ENCODE measurements at regions not wholly inside any gene's neighbourhood (a gene's known extent, or its start where the extent isn't known, plus 50 kb on each side); places are given as distances from the start of the nearest gene placed in this dataset.
"Not testable (repeated sequence)": the region's sequence is repeated elsewhere in the genome, so short reads cannot be mapped to it uniquely, and the experiment has no call there.

DNA sequence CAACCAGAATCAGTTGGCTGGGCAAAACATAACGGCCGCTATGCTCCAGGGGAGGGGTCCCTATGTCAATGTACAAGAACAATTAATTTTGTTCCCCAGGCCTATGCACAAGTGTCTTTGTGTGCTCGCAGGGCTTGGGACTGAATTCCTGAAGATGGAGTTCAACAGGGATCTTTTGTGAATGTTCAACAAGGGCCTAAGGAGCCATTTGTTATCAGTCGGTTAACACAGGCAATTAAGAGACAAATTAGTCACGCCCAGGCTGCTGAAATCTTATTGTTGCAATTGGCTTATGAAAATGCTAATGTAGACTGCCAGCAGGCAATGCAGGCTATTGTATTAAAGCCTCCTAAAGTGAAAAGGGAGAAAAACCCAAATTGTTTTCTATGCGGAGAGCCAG, 117.5 kb downstream of the ZNF429 start:
- no peak for FAIRE-seq

DNA sequence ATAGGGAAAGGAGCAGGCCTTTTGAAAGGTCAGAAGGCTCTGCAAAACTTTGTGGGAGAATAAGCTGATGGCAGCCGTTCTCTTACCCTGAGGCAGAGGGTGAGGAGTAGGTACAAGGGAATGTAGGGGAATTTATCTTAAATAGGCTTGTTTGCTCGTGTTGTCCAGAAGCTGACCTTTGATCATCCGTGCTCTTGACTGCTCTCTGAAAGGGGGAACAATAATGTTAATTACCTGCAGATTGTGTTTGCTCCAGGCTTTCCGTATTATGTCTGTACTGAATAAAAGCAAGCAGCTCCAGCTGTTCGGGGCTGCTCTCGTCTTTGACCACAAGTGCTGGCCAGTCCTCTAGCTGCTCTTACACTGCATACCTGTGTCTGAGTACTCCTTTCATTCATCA, 116.3 kb downstream of the ZNF429 start:
- TF ChIP-seq, protein P1, sequence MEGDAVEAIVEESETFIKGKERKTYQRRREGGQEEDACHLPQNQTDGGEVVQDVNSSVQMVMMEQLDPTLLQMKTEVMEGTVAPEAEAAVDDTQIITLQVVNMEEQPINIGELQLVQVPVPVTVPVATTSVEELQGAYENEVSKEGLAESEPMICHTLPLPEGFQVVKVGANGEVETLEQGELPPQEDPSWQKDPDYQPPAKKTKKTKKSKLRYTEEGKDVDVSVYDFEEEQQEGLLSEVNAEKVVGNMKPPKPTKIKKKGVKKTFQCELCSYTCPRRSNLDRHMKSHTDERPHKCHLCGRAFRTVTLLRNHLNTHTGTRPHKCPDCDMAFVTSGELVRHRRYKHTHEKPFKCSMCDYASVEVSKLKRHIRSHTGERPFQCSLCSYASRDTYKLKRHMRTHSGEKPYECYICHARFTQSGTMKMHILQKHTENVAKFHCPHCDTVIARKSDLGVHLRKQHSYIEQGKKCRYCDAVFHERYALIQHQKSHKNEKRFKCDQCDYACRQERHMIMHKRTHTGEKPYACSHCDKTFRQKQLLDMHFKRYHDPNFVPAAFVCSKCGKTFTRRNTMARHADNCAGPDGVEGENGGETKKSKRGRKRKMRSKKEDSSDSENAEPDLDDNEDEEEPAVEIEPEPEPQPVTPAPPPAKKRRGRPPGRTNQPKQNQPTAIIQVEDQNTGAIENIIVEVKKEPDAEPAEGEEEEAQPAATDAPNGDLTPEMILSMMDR (IDR thresholded peaks at IDR 0.05; ENCODE audit: insufficient read depth, low read length, severe bottlenecking): no peak
- Histone ChIP-seq H3K4me3 (ENCODE audit: low read depth, low read length) (no peak overlapping the region), H3K27me3 (ENCODE audit: control insufficient read depth, insufficient read depth, low read length) (no peaks in the 10 kb centered on the region), H3K36me3 (ENCODE audit: control insufficient read depth, insufficient read depth, low read length) (no peaks in the 10 kb centered on the region)
- DNase-seq (ENCODE audit: low read depth): no peak
- no peak for FAIRE-seq

More for the DNA sequence above, 117.5 kb downstream of the ZNF429 start:
- Histone ChIP-seq H3K4me3 (ENCODE audit: low read depth, low read length) (no peak overlapping the region), H3K27me3 (ENCODE audit: control insufficient read depth, insufficient read depth, low read length) (no peaks in the 10 kb centered on the region), H3K36me3 (ENCODE audit: control insufficient read depth, insufficient read depth, low read length) (no peaks in the 10 kb centered on the region)
- DNase-seq (ENCODE audit: low read depth): no peak
- TF ChIP-seq, protein P1 (IDR thresholded peaks at IDR 0.05; ENCODE audit: insufficient read depth, low read length, severe bottlenecking): no peak

DNA sequence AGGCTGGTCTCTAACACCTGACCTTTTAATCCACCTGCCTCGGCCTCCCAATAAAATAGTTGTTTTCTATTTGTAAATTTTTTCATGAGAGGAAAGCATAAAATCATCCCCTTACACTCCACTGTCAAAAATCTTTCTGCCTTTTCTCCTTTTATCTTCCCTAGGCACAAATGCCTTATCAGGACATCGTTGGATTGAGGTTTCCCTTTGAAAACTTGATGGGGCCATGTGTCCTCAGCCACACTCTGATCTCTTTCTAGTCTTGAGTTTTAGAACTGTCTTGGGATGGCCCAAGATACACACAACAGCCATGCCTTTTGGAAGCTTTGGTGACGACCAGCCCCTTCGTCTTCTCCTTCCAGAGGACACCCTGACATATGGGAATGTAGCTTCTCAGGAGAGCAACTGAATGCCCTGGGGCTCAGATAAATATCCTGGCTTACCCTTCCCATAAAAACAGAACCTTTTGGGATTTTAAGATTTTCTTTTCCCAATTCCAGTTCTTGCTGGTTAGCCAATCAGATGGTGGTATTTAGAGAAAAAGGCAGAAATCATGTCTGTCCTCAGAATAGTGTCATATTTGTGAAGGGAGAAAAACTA, 112.4 kb downstream of the ZNF429 start:
- Histone ChIP-seq H3K27me3 (ENCODE audit: control insufficient read depth, insufficient read depth, low read length) (no peaks in the 10 kb centered on the region), H3K36me3 (ENCODE audit: control insufficient read depth, insufficient read depth, low read length) (no peaks in the 10 kb centered on the region), H3K4me3 (ENCODE audit: low read depth, low read length) (no peak overlapping the region)
- DNase-seq (ENCODE audit: low read depth) (no peak), FAIRE-seq (no peak)
- TF ChIP-seq, protein P1 (IDR thresholded peaks at IDR 0.05; ENCODE audit: insufficient read depth, low read length, severe bottlenecking): no peak

DNA sequence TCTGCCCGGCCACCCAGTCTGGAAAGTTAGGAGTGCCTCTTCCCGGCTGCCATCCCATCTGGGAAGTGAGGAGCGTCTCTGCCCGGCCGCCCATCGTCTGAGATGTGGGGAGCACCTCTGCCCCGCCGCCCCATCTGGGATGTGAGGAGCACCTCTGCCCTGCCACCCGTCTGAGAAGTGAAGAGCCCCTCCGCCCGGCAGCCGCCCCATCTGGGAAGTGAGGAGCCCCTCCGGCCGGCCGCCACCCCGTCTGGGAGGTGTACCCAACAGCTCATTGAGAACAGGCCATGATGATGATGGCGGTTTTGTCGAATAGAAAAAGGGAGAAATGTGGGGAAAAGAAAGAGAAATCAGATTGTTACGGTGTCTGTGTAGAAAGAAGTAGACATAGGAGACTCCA, 109.4 kb downstream of the ZNF429 start:
- FAIRE-seq; H3K27me3 ChIP-seq (ENCODE audit: control insufficient read depth, insufficient read depth, low read length); H3K4me3 ChIP-seq (ENCODE audit: low read depth, low read length); DNase-seq (ENCODE audit: low read depth); H3K36me3 ChIP-seq (ENCODE audit: control insufficient read depth, insufficient read depth, low read length): not testable (repeated sequence)

DNA sequence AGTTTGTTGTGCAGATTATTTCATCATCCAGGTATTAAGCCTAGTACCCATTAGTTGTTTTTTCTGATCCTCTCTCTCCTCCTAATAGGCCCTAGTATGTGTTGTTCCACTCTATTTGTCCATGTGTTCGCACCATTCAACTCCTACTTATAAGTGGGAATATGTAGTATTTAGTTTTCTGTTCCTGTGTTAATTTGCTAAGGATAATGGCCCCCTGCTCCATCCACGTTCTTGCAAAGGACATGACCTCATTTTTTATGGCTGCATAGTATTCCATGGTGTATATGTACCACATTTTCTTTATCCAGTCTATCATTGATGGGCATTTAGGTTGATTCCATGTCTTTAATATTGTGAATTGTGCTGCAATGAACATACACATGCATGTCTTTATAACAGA, 107.8 kb downstream of the ZNF429 start:
- not testable (repeated sequence) for FAIRE-seq; DNase-seq (ENCODE audit: low read depth); H3K27me3 ChIP-seq (ENCODE audit: control insufficient read depth, insufficient read depth, low read length); H3K36me3 ChIP-seq (ENCODE audit: control insufficient read depth, insufficient read depth, low read length); H3K4me3 ChIP-seq (ENCODE audit: low read depth, low read length)

DNA sequence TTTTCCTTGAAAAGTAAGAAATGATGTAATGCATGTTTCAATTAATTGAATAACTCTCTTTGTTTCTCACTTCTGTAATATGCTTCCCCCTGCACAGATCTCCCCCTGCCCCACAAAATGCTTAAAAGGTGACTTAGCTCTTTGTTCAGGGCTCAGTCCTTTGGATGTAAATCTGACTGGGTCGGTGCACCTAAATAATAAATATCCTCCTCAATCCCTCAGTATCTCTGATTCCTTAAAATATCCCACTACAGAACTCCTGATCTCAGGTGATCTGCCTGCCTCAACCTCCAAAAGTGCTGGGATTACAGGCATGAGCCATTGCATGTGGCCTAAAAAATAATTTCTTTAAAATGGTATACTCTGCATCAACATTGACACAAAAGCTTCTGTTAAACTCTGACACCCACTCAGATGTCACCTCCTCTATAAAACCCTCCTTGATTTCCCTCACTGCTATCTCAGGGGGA, 107.0 kb downstream of the ZNF429 start:
- FAIRE-seq (no peak), DNase-seq (ENCODE audit: low read depth) (no peak)
- TF ChIP-seq, protein P1 (IDR thresholded peaks at IDR 0.05; ENCODE audit: insufficient read depth, low read length, severe bottlenecking): no peak
- Histone ChIP-seq H3K4me3 (ENCODE audit: low read depth, low read length) (no peak overlapping the region), H3K36me3 (ENCODE audit: control insufficient read depth, insufficient read depth, low read length) (no peaks in the 10 kb centered on the region), H3K27me3 (ENCODE audit: control insufficient read depth, insufficient read depth, low read length) (no peaks in the 10 kb centered on the region)
